Hematopoietic multipotent progenitor cell treated with erythropoietin and hydrocortisone succinate and interleukin-3 and kit ligand, for 15 days (in vitro differentiated cells): ENCODE measurements at regions not wholly inside any gene's neighbourhood (a gene's known extent, or its start where the extent isn't known, plus 50 kb on each side); places are given as distances from the start of the nearest gene placed in this dataset.

Experiments
- DNase-seq: peaks from one replicate; pipeline ENCODE4 v3.0.0-alpha.2; 2015; ENCODE audit warnings: low spot score

DNA sequence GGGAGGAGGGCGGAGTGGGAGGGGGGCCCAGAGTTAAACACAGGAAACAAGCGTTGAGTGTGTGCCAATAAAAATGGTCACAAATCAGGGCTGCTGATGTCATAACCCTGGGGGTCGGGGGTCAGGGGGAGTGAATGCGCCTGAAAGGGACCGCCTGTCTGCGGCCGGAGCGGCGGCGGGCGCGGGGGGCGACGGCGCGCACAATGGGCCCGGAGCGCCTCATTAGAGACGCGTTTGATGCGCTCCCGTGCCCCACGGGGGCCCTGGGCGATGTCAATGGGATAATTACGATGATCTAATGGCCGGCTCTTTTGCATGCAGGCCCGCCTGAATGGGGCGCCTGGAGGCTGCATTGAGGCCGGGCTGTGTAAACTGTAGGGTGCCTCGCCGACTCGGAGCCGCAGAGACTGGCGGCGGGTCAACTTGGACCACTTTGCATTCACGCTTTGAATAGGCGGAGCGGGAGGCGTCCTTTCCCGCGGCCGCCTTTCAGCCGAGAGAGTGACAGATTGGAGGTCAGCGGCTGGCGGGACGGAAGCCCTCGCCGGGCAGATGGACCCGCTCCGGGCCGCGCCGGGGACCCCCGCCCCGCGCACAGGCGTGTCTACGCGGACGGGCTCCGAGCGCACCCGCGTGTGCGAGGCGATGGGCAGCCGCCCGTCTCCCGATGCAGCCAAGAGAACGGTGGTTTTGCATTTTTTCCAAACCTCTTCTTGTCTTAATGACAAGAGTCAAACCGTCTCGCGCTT lies 296.1 kb downstream of the TFAP2C start:
- DNase-seq: no peak

DNA sequence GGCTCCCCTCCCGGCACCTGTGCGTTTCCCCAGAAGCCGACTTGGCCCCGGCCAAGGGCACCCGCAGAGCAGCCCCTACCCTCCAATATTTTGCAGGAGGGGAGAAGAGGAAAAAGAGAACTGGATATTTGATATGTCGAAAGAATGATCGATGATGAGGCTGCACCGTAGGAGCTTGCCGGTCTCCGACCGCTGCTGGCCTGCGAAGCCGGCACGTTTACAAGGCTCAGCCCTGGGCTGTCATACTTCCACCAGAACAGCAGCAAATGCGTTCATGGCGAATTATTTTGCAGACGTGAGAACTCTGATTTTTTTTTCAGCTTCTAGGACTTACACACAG lies 296.7 kb downstream of the TFAP2C start:
- DNase-seq: no peak

DNA sequence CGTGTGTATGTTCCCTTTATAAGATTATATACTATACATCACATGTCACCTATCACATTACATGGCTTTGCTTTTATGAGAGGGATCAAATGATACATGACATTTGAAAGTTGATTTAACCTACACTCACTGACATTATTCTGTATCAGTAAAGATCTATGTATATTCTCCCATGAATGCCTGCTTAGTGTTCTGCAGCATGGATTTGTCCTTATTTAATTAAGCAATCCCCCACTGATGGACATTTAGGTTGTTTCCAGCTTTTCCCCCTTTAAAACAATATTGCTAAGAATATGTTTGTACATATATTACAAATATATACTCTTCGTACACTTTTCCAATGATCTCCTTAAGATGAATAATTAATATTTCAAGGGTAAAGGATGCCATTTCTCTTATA lies 297.4 kb downstream of the TFAP2C start:
- no peak for DNase-seq

DNA sequence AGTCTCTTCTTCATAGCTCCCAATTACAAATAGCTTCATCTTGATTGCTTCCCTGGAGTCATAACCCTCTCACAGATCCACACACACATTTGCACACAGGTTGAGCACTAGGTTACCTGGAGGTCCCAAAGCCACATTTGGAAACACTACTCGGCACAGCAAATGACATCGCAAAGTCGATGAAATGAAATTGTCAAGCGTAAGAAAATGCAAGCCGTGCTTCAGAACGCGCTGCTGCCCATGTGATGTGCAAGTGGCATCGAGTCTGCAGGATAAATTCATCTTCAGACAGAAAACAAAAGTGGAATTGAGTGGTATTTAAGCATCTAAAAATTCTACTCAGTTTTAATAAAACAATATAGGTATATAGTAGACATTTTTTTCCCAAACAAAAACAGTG lies 298.0 kb downstream of the TFAP2C start:
- DNase-seq: no peak

DNA sequence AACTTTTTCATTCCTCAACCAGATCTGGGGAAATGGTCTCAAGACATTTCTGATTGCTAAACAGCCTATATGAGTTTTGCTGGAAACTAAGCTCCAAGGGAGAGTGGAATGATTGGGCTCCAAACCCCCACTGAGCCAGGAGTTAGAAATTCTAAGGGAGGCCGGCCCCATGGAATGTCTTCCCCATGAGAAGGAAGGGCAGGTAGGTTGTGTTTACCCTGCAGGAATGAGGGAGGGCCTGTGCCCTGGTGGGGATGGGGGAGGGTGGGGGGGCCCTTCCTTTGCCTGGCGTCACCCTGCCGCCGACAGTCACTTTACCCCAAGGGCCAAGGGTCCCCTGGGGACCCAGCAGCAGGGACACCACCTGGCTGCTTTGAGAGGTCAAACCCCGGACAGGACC lies 298.9 kb downstream of the TFAP2C start:
- DNase-seq: no peak

DNA sequence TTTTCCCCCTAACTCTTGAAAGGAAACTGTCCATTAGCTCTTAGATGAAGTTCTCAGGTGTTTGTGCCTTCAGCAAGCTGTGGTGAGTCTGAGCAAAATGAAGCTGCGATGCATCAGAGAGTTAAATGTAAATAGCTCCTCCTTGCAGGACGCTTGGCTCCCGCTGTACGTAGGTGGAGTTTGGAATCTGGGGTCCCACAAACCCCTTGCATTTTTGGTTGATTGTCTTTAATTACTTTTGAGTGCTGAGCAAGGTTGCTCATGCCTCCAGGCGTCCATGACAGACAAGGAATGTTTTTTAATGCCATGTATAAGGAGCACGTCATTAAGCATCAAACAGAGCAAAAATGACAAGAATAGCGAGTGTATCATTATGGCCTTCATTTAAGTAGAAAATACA lies 300.5 kb downstream of the TFAP2C start:
- DNase-seq: no peak

DNA sequence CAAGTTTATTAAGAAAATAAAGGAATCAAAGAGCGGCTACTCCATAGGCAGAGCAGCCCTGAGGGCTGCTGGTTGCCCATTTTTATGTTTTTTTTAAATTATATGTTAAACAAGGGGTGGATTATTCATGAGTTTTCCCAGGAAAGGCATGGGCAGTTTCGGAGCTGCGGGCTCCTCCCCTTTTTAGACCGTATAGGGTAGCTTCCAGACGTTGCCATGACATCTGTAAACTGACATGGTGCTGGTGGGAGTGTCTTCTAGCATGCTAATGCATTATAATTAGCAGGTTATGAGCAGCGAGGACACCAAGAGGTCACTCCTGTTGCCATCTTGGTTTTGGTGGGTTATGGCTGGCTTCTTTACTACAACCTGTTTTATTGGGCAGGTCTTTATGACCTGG lies 301.8 kb downstream of the TFAP2C start:
- no peak for DNase-seq

DNA sequence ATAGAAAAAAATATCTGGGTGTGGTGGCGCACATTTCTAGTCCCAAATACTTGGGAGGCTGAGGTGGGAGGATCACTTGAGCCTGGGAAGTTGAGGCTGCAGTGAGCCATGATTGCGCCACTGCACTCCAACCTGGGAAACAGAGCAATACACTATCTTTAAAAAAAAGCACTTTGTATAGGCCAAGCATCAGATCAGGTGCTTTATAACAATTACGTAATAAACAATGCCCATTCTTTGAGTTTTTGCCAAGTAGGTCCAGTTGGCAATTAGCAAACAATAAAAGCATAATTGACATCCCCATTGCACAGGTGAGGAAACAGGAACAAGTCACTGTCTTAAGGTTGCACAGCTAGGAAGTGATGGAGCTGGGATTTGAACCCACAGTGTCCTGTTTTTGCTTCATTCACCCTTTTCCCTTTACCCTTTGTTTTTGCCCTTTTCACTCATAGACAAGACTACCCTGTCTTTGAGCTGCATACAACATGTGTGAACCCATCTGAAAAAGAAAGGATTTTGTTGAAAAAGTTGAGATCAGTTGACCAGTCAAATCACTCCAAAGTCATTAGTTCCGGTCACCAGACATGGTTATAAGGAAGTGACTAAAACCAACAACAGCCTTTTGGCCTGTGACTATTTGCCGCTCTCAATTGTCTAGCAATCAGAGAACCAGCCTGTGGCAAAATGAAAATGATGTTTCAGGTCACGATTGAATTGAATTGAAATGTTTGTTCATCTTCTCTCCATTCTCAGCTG lies 303.6 kb downstream of the TFAP2C start:
- no peak for DNase-seq

DNA sequence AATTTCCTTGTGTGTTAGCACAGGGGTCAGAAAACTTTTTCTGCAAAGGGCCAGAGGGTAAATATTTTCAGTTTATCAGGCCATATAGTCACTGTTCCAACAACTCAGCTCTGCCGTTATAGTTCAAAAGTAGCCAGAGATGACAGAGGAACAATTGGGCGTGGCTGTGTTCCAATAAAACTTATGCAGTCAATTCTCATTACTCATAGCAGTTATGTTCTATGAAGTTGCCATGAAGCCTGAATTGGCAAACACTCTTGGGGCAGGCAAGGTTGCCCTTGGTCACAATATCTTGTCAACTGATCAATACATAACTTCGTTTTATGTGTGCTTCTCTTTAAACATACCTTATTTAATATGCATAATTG lies 304.2 kb downstream of the TFAP2C start:
- DNase-seq: no peak

DNA sequence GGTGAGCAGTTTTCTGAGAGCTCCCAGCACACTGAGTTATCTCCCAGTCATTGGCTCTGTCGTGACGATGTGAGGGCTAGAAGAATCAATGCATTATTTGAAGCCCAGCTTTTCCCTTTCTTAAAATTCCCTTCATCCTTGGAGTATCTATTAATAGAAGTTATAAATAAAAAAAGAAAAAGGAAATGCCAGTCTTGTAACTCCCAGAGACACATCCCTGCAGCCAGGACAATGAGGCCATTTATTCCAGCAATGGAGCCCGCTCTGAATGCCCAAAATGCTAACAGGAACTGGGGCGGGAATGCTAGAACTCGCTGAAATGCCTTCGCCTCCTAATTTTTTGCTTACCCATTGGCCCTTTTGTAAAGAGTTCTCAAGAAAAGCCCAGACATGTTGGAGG lies 305.8 kb downstream of the TFAP2C start:
- DNase-seq: no peak

DNA sequence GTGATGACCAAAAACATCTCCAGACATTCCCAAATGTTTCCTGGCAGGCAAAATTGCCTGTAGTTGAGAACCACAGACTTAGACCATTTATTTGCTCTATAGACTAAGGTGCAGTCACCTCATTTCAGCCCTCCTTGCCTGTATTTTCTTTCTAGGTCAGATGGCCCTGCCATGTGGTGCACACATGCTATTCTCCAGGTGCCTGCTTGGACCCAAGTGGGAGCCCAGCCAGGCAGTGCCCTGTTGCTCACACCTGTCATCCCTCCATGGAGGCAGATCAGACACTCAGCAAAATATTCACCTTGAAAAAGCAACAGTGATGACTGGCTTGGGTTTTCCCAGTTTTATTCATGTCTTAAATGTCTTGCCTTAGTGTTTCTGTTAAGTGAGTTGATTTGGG lies 311.4 kb downstream of the TFAP2C start:
- no peak for DNase-seq

DNA sequence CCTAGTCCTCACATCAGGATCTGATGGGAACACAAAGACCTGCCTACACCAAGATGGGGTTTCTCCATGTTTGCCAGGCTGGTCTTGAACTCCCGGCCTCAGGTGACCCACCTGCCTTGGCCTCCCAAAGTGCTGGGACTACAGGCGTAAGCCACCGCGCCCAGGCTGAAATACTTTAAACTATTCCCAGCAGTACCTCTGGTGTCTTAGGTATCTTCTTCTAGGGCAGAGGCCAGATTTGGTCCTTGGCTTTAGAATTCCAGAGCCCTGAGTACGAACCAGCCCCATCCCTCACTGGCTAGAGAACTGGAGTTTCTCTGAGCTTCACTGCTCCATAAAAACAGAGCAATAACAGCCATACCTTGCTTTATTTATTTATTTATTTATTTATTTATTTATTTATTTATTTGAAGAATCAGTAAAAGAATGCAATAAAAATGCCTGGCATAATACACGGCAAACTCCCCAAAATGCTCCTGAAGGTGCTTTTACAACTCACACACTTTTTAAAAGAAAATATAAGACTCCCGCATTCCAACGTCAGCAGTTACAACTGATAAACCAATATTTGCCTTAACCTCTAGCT lies 312.1 kb downstream of the TFAP2C start:
- DNase-seq: no peak

DNA sequence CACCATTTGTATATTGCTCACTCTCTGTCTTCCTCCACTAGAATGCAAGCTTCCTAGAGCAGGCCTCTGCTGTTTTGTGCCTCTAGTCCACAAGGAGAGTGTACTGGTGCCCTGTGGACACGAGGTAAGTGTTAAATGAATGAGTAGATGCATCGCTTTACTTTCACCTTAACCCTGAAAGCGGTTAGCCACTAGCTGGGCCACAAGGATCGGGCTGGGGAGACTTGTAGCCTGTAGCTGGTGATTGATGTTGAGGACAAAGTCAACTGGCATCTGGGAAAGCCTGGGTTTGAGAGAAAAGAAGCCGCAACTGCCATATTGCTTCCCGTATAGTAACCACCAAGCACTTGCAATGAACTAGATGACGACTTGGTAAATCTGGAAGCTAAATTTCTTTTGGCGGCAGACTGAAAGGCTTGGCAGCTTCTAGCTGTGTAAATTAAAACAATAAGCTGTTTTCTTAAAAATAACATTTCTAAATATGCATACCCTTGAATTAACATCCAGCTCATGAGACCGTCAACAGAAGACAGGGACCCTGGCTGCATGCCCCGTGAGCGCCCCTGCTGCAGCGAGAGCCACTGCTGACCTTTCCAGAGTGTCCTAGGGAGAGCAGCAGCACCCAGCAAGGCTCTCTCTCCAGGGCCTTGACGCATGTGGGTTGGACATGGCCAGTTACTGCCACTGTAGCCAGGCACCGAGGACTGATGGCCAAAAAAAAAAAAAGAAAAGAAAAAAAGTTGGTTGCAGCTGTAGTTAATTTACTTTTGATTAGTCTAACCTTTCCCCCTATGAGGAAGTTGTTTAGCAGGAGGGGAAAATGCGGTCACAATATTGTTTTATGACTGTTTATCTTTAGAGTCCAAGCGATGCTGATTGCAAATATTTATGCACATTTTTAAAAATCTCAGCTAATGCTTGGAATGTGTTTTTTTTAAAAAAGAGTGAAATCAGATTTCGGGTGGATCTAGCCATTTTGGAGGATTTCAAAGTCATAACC lies 315.1 kb downstream of the TFAP2C start:
- no peak for DNase-seq

DNA sequence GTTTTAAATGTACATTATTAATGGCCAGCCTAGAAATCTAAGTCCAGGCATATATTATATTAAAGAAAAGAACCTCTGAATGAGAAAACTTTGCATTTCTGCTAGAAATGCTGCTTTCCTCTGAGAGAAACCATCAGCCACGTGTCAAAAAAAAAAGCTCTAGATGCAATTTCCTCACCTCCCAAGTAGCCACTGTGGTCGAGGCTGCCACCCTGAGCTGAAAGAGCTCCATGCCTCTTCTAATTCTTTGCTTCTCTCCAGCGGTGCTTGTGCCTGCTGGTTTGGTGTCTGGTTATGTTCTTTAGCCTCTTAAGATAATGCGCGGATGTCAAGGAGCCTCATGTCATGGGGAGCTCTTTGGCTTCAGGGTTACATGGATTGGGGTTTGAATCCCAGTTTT lies 316.0 kb downstream of the TFAP2C start:
- no peak for DNase-seq

DNA sequence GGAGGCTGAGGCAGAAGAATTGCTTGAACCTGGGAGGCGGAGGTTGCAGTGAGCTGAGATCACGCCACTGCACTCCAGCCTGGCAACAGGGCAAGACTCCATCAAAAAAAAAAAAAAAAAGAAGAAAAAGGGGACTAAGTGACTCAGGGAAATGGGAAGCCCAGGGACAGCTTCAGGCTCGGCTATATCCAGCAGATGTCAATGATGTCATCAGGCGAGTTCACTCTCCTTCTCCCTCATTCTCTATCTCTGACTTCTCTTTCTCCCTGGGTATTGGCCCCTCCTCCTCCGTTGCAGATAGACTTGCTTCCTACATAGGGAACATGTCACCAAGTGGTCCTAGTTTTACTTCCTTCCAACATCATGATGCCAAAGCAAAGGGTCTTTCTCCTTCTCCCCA lies 316.8 kb downstream of the TFAP2C start:
- DNase-seq: no peak

DNA sequence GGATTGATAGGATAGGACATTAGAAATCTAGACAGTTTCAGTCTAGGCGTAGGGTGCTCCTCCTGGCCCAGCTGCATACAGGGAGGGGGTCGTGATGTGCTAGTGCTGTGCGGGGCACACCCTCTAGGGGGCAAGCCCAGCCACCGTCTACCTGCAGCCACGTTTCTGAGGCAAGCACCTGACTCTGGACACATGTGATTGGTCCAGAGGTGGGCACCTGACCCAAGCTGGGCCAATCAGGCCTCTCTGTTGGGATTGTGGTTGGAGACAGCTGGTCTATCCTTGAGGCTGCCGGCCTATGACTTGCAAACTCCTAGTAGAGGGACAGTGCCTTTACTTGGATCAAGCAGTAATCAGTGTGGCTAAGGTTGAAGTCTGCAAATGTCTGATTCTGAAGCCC lies 317.1 kb downstream of the BMP7 start:
- DNase-seq: no peak

DNA sequence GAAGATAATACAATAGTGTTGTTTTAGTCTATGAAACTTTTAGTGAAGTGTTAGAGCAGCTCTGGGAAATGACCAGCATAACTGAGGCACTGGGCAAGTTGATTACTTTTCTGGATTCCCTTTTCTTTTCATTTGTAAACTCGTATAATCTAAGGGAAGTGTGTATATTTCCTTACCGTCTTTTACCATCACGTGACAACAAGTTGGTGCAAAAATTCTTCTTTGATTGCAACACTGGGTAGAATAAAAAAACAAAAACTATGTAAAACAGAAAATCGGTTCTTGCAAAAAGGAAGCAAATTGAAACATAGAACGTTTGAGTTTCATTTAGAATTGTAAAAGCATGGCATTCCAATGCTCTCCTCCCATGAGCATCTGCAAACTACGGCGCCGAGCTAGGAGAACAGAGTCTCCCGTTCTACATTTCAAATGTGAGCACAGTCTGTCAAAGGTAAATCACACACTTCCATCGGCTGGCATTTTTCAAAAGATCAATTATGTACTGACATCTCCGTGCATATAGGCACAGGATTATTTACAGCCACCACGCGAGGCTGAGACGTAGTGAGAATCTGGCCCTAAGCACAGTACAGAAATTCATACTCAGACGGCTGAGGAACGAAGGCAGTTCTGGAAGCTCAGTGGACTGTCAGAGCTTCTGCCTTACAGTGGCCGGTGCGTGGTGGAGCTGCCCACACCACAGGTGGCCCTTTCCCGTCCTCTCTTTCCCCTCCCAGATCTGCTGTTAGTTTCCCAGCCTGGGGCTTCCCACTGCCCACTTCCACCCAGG lies 314.0 kb downstream of the BMP7 start:
- no peak for DNase-seq

DNA sequence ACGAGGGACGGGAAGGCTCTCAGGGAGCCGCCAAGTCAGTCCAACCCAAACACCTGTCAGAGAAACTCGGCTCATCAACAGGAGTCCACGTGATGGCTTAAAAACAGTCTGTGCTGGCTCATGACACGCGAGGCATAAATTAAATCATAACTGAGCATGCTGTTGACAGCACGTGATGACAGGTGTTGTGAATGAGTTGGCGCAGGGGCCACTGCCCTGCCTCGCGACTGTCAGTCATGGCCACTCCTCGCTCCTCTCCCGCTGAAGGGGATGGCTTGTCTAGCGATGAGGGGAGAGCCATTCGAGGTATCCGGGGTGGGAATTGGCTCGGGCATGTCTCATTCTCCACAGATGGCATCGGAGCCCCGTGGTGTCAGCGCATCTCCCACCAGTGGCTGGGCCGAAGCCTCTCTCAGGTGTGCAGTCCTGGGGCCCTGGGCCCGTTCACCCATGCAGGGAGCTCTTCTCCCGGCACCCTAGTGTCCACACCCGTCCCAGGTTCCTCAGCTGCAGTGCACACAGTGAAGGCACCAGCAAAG lies 313.3 kb downstream of the BMP7 start:
- DNase-seq: no peak

DNA sequence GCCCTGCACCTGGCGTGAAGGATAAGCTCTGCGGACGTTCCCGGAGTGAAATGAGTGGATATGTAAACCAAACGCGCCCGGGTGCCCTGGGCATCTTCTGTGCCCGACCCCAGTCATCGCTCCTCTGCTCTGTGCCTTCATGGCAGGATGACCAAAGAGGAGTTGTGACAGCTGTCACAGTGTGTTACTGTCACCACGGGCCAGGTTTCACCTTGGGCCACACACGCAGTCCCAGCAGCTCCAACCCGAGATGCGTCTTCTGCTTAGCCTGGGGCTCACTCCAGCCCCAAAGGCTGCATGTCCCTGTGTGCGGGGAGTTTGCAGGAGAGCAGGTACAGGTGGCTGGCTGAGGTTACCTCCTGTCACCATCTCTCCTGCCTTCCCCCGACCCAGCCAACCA lies 311.6 kb downstream of the BMP7 start:
- no peak for DNase-seq

DNA sequence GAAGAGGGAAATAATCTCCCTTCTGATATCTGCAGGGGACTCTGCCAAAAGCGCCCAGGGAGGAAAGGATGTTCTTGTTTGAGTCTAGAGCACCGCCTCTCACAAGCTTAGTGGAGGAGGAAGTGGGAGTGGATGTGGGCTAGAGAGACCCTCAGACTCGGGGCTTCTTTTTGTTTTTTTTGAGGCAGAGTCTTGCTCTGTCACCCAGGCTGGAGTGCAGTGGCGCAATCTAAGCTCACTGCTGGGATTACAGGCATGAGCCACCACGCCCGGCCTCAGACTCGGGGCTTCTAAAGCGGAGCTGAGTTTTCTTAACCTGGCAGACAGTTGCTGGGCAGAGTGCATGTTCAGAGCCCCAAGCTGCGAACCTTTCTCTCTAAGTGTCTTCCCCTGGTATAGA lies 310.8 kb downstream of the BMP7 start:
- DNase-seq: no peak

DNA sequence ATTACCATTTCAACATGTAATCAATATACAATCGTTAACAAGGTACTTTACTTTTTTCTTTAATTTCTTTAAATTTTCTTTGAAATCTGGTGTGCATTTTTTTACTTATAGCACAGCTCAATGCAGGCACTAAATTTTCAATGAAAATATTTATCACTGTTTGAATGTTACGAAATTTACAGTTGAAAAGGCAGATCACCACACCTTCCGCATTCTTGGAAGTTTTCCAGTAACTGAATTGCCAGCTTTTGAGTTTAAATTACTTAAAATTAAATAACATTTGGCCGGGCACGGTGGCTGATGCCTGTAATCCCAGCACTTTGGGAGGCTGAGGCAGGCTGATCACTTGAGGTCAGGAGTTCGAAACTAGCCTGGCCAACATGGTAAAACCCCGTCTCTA lies 309.9 kb downstream of the BMP7 start:
- no peak for DNase-seq
